ENCODE measurements at regions not wholly inside any gene's neighbourhood (a gene's known extent, or its start where the extent isn't known, plus 50 kb on each side); places are given as distances from the start of the nearest gene placed in this dataset.

GRCh38 chr10:2121315-2121714, 384.0 kb upstream of the ADARB2 start:
- H3K36me3 Mint-ChIP-seq (ENCODE audit: insufficient read depth in 2 of 2): no peaks in the 10 kb centered on the region
- no peaks in the 10 kb centered on the region for H3K4me1 Mint-ChIP-seq (ENCODE audit: low read depth)
- H3K9me3 Mint-ChIP-seq: no peaks in the 10 kb centered on the region
- no peak overlapping the region for H3K27ac Mint-ChIP-seq
- H3K27me3 Mint-ChIP-seq (ENCODE audit: low read depth): no peaks in the 10 kb centered on the region
- no peak for ATAC-seq (replicated peaks in 1 of 2)
- no peak overlapping the region for H3K4me3 Mint-ChIP-seq
- no peak for DNase-seq

DNA sequence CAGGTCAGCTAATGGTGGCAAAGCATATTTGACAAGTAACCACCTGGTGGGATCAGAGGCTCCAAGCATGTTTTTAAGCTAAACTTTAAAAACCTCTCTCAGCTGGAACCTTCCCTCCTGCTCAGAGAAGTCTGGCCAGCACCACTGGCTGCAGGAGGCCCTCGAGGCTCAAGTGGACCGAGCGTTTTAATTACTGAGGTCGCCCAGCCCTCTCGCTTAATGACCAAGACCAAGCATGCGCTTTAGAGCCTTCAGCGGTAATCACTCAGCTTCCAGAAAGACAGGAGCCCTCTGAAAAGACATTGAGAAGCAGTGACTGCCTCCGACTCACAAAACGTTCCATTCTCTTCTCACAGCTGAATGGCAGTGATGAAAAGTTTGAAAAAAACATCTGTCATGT, 383.4 kb upstream of the ADARB2 start:
- H3K27me3 Mint-ChIP-seq (ENCODE audit: low read depth): no peaks in the 10 kb centered on the region
- ATAC-seq (replicated peaks in 1 of 2): no peak
- no peak overlapping the region for H3K27ac Mint-ChIP-seq
- H3K4me3 Mint-ChIP-seq: no peak overlapping the region
- H3K9me3 Mint-ChIP-seq: no peaks in the 10 kb centered on the region
- DNase-seq: no peak
- no peaks in the 10 kb centered on the region for H3K36me3 Mint-ChIP-seq (ENCODE audit: insufficient read depth in 2 of 2)
- no peaks in the 10 kb centered on the region for H3K4me1 Mint-ChIP-seq (ENCODE audit: low read depth)

GRCh38 chr10:2119316-2119715, 382.0 kb upstream of the ADARB2 start:
- H3K4me1 Mint-ChIP-seq (ENCODE audit: low read depth): no peaks in the 10 kb centered on the region
- H3K27me3 Mint-ChIP-seq (ENCODE audit: low read depth): no peaks in the 10 kb centered on the region
- no peaks in the 10 kb centered on the region for H3K36me3 Mint-ChIP-seq (ENCODE audit: insufficient read depth in 2 of 2)
- ATAC-seq (replicated peaks in 1 of 2) (no peak), DNase-seq (no peak)
- H3K27ac Mint-ChIP-seq: no peak overlapping the region
- no peaks in the 10 kb centered on the region for H3K9me3 Mint-ChIP-seq
- H3K4me3 Mint-ChIP-seq: no peak overlapping the region

DNA sequence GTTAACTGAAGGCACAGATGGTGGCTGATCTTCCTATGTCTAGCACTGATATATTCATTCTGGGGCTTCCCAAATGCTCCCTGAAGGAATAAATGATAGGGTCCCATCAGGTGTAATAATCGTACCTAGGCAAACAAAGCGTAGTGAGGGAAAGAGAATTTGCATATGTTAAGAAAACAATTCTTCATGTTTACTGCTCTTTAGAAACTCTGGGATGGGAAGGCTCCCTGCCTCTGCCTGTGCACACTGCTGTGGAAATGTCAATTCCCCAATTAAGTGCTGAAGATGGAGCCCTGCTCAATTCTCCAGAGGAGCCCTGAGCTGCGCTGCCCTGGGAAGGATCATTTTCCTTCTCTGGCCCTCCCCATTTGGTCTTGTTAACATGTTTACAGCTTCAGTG, 380.9 kb upstream of the ADARB2 start:
- Mint-ChIP-seq H3K9me3 (no peaks in the 10 kb centered on the region), H3K27me3 (ENCODE audit: low read depth) (no peaks in the 10 kb centered on the region), H3K27ac (no peak overlapping the region), H3K4me1 (ENCODE audit: low read depth) (no peaks in the 10 kb centered on the region), H3K4me3 (no peak overlapping the region), H3K36me3 (ENCODE audit: insufficient read depth in 2 of 2) (no peaks in the 10 kb centered on the region)
- ATAC-seq (replicated peaks in 1 of 2) (no peak), DNase-seq (no peak)

- H3K36me3 Mint-ChIP-seq (ENCODE audit: insufficient read depth in 2 of 2): no peaks in the 10 kb centered on the region
- no peaks in the 10 kb centered on the region for H3K27me3 Mint-ChIP-seq (ENCODE audit: low read depth)
- no peaks in the 10 kb centered on the region for H3K4me1 Mint-ChIP-seq (ENCODE audit: low read depth)
- no peaks in the 10 kb centered on the region for H3K9me3 Mint-ChIP-seq
- DNase-seq (no peak), ATAC-seq (replicated peaks in 1 of 2) (no peak)
- H3K4me3 Mint-ChIP-seq: no peak overlapping the region
- no peak overlapping the region for H3K27ac Mint-ChIP-seq
These were observed 380.3 kb upstream of the ADARB2 start for GRCh38 chr10:2117641-2118040.

GRCh38 chr10:2111965-2112364, 374.6 kb upstream of the ADARB2 start:
- Mint-ChIP-seq H3K4me3 (no peak overlapping the region), H3K4me1 (ENCODE audit: low read depth) (no peaks in the 10 kb centered on the region), H3K27me3 (ENCODE audit: low read depth) (peaks cover 6% of the 10 kb centered on the region), H3K9me3 (no peaks in the 10 kb centered on the region), H3K36me3 (ENCODE audit: insufficient read depth in 2 of 2) (no peaks in the 10 kb centered on the region), H3K27ac (no peak overlapping the region)
- no peak for DNase-seq
- no peak for ATAC-seq (replicated peaks in 1 of 2)

GRCh38 chr10:2108496-2108895, 371.2 kb upstream of the ADARB2 start:
- H3K27ac Mint-ChIP-seq: no peak overlapping the region
- ATAC-seq (replicated peaks in 1 of 2): no peak
- no peaks in the 10 kb centered on the region for H3K9me3 Mint-ChIP-seq

DNA sequence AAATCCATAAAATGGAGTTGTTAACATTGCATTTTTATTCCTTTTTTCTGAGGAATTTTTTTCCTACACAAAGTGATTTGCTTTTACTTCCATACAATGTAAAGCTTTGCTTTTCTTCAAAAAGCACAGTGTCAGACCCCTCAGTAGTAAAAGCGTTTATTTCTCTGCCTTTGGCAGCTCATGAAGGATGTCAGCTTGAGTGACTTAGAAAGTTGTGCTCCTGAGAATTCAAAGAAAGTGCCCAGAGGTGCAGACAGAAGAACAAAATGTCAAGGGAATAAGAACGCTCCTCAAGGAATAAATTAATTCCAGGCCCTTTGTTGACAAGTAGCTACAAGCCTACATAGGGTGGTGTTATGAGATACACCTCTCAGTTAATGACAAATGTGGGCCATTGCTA, 369.3 kb upstream of the ADARB2 start:
- H3K27me3 Mint-ChIP-seq (ENCODE audit: low read depth): no peaks in the 10 kb centered on the region
- H3K36me3 Mint-ChIP-seq (ENCODE audit: insufficient read depth in 2 of 2): no peaks in the 10 kb centered on the region
- no peaks in the 10 kb centered on the region for H3K9me3 Mint-ChIP-seq
- DNase-seq (no peak), ATAC-seq (replicated peaks in 1 of 2) (no peak)
- H3K4me3 Mint-ChIP-seq: no peak overlapping the region
- no peaks in the 10 kb centered on the region for H3K4me1 Mint-ChIP-seq (ENCODE audit: low read depth)
- H3K27ac Mint-ChIP-seq: no peak overlapping the region

More at GRCh38 chr10:2108496-2108895, 371.2 kb upstream of the ADARB2 start:
- H3K4me1 Mint-ChIP-seq (ENCODE audit: low read depth): no peaks in the 10 kb centered on the region
- H3K4me3 Mint-ChIP-seq: no peak overlapping the region
- no peak for DNase-seq
- H3K27me3 Mint-ChIP-seq (ENCODE audit: low read depth): peaks cover 6% of the 10 kb centered on the region
- H3K36me3 Mint-ChIP-seq (ENCODE audit: insufficient read depth in 2 of 2): no peaks in the 10 kb centered on the region

DNA sequence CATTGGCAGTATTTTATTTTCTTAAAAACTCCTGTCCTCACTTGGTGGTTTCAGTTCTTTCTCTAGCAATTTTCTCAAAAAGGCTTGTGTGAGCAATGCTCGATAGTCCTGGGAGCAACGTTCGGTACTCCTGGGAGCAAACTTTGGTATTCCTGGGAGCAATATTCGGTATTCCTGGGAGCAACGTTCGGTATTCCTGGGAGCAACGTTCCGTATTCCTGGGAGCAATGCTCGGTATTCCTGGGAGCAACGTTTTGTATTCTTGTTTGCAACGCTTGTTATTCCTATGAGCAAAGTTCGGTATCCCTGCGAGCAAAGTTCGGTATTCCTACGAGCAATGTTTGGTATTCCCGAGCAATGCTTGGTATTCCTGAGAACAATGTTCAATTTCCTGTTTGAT, 362.0 kb upstream of the ADARB2 start:
- H3K36me3 Mint-ChIP-seq (ENCODE audit: insufficient read depth in 2 of 2): no peaks in the 10 kb centered on the region
- no peaks in the 10 kb centered on the region for H3K4me1 Mint-ChIP-seq (ENCODE audit: low read depth)
- H3K9me3 Mint-ChIP-seq: no peaks in the 10 kb centered on the region
- H3K4me3 Mint-ChIP-seq: no peak overlapping the region
- no peak overlapping the region for H3K27ac Mint-ChIP-seq
- no peak for DNase-seq
- no peaks in the 10 kb centered on the region for H3K27me3 Mint-ChIP-seq (ENCODE audit: low read depth)
- ATAC-seq (replicated peaks in 1 of 2): no peak

DNA sequence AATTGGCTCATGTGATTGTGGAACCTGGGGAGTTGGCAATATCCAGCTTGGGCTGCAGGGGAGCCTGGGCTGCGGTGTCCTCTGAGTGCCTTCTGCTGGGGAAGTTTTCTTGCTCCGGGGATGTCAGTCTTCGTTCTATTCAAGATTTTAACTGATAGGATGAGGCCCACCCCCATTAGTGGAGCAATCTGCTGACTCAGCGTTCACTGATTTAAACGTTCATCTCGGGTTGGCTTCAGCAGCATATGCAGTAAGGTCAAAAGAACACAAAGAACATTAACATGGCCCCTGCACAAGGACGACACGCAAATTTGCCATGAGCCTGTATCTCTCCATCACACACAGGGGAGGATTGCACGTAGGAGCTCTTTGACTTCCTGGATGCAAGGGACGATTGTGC, 360.6 kb upstream of the ADARB2 start:
- Mint-ChIP-seq H3K27ac (no peak overlapping the region), H3K36me3 (ENCODE audit: insufficient read depth in 2 of 2) (no peaks in the 10 kb centered on the region), H3K4me1 (ENCODE audit: low read depth) (no peaks in the 10 kb centered on the region), H3K27me3 (ENCODE audit: low read depth) (no peaks in the 10 kb centered on the region), H3K4me3 (no peak overlapping the region), H3K9me3 (no peaks in the 10 kb centered on the region)
- ATAC-seq (replicated peaks in 1 of 2) (no peak), DNase-seq (no peak)

DNA sequence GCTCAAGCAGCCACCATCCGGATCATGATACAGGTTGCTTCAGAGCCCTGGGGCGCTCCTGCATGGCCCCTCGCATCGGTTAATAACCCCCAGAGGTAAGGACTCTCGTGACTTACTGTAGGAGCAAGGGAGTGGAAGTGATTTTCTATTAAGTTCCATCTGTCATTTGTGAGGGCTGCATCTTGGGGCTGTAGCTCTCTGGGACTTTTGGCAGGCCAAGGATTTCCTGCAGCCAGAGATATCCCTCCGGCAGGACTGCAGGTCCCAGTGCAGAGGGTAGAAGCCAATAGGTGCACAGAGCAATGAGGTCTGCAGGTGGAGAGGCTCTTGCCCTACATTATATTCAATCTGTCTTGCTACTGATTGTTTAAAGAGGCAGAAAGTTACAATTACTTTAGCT, 356.8 kb upstream of the ADARB2 start:
- DNase-seq (no peak), ATAC-seq (replicated peaks in 1 of 2) (no peak)
- Mint-ChIP-seq H3K4me3 (no peak overlapping the region), H3K4me1 (ENCODE audit: low read depth) (no peaks in the 10 kb centered on the region), H3K36me3 (ENCODE audit: insufficient read depth in 2 of 2) (no peaks in the 10 kb centered on the region), H3K9me3 (no peaks in the 10 kb centered on the region), H3K27ac (no peak overlapping the region), H3K27me3 (ENCODE audit: low read depth) (no peaks in the 10 kb centered on the region)

DNA sequence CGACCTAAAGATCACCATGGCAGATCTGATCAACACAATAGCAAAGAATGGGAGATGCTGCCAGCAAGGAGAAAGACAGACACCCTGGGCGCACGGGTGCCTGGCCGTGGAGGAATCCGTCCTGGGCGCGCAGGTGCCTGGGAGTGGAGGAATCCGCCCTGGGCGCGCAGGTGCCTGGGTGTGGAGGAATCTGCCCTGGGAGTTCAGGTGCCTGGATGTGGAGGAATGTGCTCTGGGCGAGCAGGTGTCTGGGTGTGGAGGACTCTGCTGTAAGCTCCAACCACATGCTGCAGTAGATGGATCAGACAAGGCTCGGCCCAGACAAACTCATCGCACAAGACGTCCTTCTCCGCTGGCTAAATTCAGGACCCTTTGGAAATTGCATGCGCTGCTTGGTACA, 346.3 kb upstream of the ADARB2 start:
- Mint-ChIP-seq H3K27ac (no peak overlapping the region), H3K27me3 (ENCODE audit: low read depth) (no peaks in the 10 kb centered on the region), H3K36me3 (ENCODE audit: insufficient read depth in 2 of 2) (no peaks in the 10 kb centered on the region), H3K4me3 (no peak overlapping the region), H3K9me3 (peaks cover 2 to 5% of the 10 kb centered on the region in 2 donors), H3K4me1 (ENCODE audit: low read depth) (no peaks in the 10 kb centered on the region)
- no peak for DNase-seq
- ATAC-seq (replicated peaks in 1 of 2): no peak

DNA sequence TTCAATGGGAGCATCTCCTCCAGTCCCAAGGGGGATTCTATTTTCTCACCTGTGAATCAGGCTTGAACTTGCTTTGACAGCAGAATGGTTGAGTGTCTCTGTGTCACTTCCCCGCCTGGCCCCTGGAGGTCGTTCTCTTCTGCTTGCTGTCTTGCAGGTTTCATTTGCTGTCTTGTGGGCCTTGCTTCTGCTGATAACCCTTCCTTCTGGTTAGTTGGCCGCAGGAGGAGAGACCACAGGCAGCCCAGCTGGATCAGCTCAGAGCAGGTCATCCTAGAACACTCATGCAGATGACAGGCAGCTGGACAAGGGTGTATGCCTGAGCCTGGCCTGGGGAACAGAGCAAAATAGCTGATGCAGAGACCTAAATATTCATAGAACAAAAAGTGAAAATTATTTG, 344.2 kb upstream of the ADARB2 start:
- H3K4me1 Mint-ChIP-seq (ENCODE audit: low read depth): no peaks in the 10 kb centered on the region

DNA sequence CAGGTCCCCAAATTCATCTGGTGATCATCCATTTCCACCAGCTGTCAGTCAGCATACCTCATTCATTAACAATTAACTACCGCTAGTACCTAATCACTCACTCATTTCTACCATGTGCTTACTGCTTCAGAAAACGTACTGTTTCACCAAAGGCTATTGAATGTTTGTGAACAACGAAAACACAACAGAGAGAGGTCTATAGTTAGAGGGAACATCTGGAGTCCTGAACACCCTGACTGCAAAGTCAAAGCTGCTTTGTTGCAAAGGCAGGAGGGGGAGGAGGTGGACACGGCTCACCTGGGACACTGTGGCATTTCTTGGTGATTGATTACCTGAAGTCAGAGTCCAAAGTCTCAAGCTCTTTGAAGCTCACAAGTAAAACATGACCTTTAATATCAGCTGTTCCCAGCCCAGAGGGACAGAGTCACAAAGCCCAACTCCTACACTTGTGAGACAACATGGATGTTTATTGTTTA, 342.3 kb upstream of the ADARB2 start:
- ATAC-seq (replicated peaks in 1 of 2) (no peak), DNase-seq (no peak)
- no peaks in the 10 kb centered on the region for H3K9me3 Mint-ChIP-seq
- H3K27ac Mint-ChIP-seq: no peak overlapping the region
- H3K4me1 Mint-ChIP-seq (ENCODE audit: low read depth): no peaks in the 10 kb centered on the region
- H3K36me3 Mint-ChIP-seq (ENCODE audit: insufficient read depth in 2 of 2): no peaks in the 10 kb centered on the region
- no peaks in the 10 kb centered on the region for H3K27me3 Mint-ChIP-seq (ENCODE audit: low read depth)
- no peak overlapping the region for H3K4me3 Mint-ChIP-seq

More for the DNA sequence above, 344.2 kb upstream of the ADARB2 start:
- no peak for DNase-seq
- H3K9me3 Mint-ChIP-seq: no peaks in the 10 kb centered on the region
- no peaks in the 10 kb centered on the region for H3K27me3 Mint-ChIP-seq (ENCODE audit: low read depth)
- H3K27ac Mint-ChIP-seq: no peak overlapping the region
- ATAC-seq (replicated peaks in 1 of 2): no peak
- no peaks in the 10 kb centered on the region for H3K36me3 Mint-ChIP-seq (ENCODE audit: insufficient read depth in 2 of 2)
- no peak overlapping the region for H3K4me3 Mint-ChIP-seq
